ENCODE measurements at regions not wholly inside any gene's neighbourhood (a gene's known extent, or its start where the extent isn't known, plus 50 kb on each side); places are given as distances from the start of the nearest gene placed in this dataset.

GRCh38 chr5:106921567-106921966, 749.2 kb downstream of the EFNA5 start:
- ChIA-PET POLR2A (no interaction called here), CTCF (no interaction called here)
- H4K20me1 ChIP-seq (ENCODE audit: control insufficient read depth, insufficient read depth, low read length, poor library complexity, severe bottlenecking): no peaks in the 10 kb centered on the region
- H3K27ac ChIP-seq (ENCODE audit: low read length in 2 of 2): no peak overlapping the region
- H3K9ac ChIP-seq (ENCODE audit: low read length): no peak overlapping the region
- no peaks in the 10 kb centered on the region for H3K27me3 ChIP-seq (replicated peaks in 1 of 4; ENCODE audit: control extremely low read depth in 1 of 4, control insufficient read depth in 3 of 4, insufficient read depth in 4 of 4, low read length in 3 of 4)
- peaks cover 4% of the 10 kb centered on the region for H3K9me3 Mint-ChIP-seq (ENCODE audit: insufficient read depth)
- ATAC-seq (ENCODE audit: low read depth) (no peak), DNase-seq (no peak)
- H3K4me1 Mint-ChIP-seq: no peaks in the 10 kb centered on the region
- no peaks in the 10 kb centered on the region for H3K36me3 ChIP-seq (replicated peaks in 1 of 2; ENCODE audit: control extremely low read depth in 1 of 2, control insufficient read depth in 1 of 2, extremely low read depth in 1 of 2, insufficient read depth in 2 of 2, low read length in 1 of 2)
- H3K79me2 ChIP-seq (ENCODE audit: control insufficient read depth, insufficient read depth, low read length): no peaks in the 10 kb centered on the region
- 81% methylated on average over 3 of the region's 5 CpGs for WGBS (ENCODE audit: insufficient coverage)
- no peak overlapping the region for H3K4me3 Mint-ChIP-seq
- no peak overlapping the region for H3K27ac Mint-ChIP-seq
- no peak overlapping the region for H3K4me2 ChIP-seq (replicated peaks; ENCODE audit: low read depth, low read length, poor library complexity, severe bottlenecking)
- intact Hi-C loops (cut with micrococcal nuclease): no loop called here
- no peak overlapping the region for H3K4me3 ChIP-seq (ENCODE audit: control extremely low read depth in 1 of 5, extremely low read depth in 1 of 5, insufficient read depth in 1 of 5, low read depth in 2 of 5, low read length in 4 of 5)
- H3K4me1 ChIP-seq (ENCODE audit: control insufficient read depth in 2 of 2, insufficient read depth in 2 of 2, low read length in 2 of 2): no peaks in the 10 kb centered on the region
- no peaks in the 10 kb centered on the region for H3K9me3 ChIP-seq (ENCODE audit: control extremely low read depth in 1 of 3, control insufficient read depth in 2 of 3, insufficient read depth in 1 of 3, low read length in 2 of 3)
- TF ChIP-seq CTCF (IDR thresholded peaks at IDR 0.05): no peak
- no peak for TF ChIP-seq EZH2 (IDR thresholded peaks at IDR 0.05; ENCODE audit: borderline replicate concordance, insufficient read depth, low read depth, low read length, poor library complexity, severe bottlenecking)
- no peak overlapping the region for H2AFZ ChIP-seq (ENCODE audit: insufficient read depth, low read depth, low read length, poor library complexity, severe bottlenecking)
- no peaks in the 10 kb centered on the region for H3K27me3 Mint-ChIP-seq

DNA sequence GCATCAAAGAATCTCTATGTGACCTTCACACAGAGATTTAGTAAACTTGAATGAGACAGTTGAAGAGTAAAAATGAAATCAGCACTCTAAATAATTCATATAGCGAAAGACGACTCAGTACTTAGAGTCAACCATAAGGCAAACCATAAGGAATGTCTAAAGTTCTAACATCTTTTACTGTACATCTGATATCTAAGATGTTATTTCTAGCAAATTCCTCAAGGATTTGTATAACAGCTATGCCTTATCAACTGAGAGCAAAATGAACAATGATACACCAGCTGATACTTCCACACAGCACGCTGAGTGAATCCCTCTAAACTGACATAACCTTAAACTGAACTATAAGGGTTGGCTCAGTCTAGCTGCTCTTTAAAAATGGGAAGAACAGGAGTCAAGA, 760.3 kb downstream of the EFNA5 start:
- ATAC-seq (ENCODE audit: low read depth) (no peak), DNase-seq (no peak)
- ChIA-PET CTCF (no interaction called here), POLR2A (no interaction called here)
- Histone ChIP-seq H3K9me3 (ENCODE audit: control extremely low read depth in 1 of 3, control insufficient read depth in 2 of 3, insufficient read depth in 1 of 3, low read length in 2 of 3) (no peaks in the 10 kb centered on the region), H3K4me2 (replicated peaks; ENCODE audit: low read depth, low read length, poor library complexity, severe bottlenecking) (no peak overlapping the region), H3K79me2 (ENCODE audit: control insufficient read depth, insufficient read depth, low read length) (no peaks in the 10 kb centered on the region), H3K4me3 (ENCODE audit: control extremely low read depth in 1 of 5, extremely low read depth in 1 of 5, insufficient read depth in 1 of 5, low read depth in 2 of 5, low read length in 4 of 5) (no peak overlapping the region), H4K20me1 (ENCODE audit: control insufficient read depth, insufficient read depth, low read length, poor library complexity, severe bottlenecking) (no peaks in the 10 kb centered on the region), H3K27ac (ENCODE audit: low read length in 2 of 2) (no peak overlapping the region), H2AFZ (ENCODE audit: insufficient read depth, low read depth, low read length, poor library complexity, severe bottlenecking) (no peak overlapping the region), H3K9ac (ENCODE audit: low read length) (no peak overlapping the region), H3K36me3 (replicated peaks in 1 of 2; ENCODE audit: control extremely low read depth in 1 of 2, control insufficient read depth in 1 of 2, extremely low read depth in 1 of 2, insufficient read depth in 2 of 2, low read length in 1 of 2) (no peaks in the 10 kb centered on the region), H3K4me1 (ENCODE audit: control insufficient read depth in 2 of 2, insufficient read depth in 2 of 2, low read length in 2 of 2) (no peaks in the 10 kb centered on the region), H3K27me3 (replicated peaks in 1 of 4; ENCODE audit: control extremely low read depth in 1 of 4, control insufficient read depth in 3 of 4, insufficient read depth in 4 of 4, low read length in 3 of 4) (no peaks in the 10 kb centered on the region)
- no peak overlapping the region for H3K4me3 Mint-ChIP-seq
- no CpG with 5 or more reads among the region's 3 CpGs for WGBS (ENCODE audit: insufficient coverage)
- no peaks in the 10 kb centered on the region for H3K27me3 Mint-ChIP-seq
- H3K9me3 Mint-ChIP-seq (ENCODE audit: insufficient read depth): peaks cover 6% of the 10 kb centered on the region
- intact Hi-C loops (cut with micrococcal nuclease): no loop called here
- H3K27ac Mint-ChIP-seq: no peak overlapping the region
- no peak for TF ChIP-seq EZH2 (IDR thresholded peaks at IDR 0.05; ENCODE audit: borderline replicate concordance, insufficient read depth, low read depth, low read length, poor library complexity, severe bottlenecking)
- no peak for TF ChIP-seq CTCF (IDR thresholded peaks at IDR 0.05)
- H3K4me1 Mint-ChIP-seq: no peaks in the 10 kb centered on the region
